ENCODE measurements at regions not wholly inside any gene's neighbourhood (a gene's known extent, or its start where the extent isn't known, plus 50 kb on each side); places are given as distances from the start of the nearest gene placed in this dataset.
A peak's percentile ranks its signal among the peaks of the same experiment; 100 is the strongest.

- DNase-seq (ENCODE audit: low spot score), result no peak
Measured at GRCh38 chr5:97846643-97847042, 663.6 kb upstream of the RIOK2 start.

DNA sequence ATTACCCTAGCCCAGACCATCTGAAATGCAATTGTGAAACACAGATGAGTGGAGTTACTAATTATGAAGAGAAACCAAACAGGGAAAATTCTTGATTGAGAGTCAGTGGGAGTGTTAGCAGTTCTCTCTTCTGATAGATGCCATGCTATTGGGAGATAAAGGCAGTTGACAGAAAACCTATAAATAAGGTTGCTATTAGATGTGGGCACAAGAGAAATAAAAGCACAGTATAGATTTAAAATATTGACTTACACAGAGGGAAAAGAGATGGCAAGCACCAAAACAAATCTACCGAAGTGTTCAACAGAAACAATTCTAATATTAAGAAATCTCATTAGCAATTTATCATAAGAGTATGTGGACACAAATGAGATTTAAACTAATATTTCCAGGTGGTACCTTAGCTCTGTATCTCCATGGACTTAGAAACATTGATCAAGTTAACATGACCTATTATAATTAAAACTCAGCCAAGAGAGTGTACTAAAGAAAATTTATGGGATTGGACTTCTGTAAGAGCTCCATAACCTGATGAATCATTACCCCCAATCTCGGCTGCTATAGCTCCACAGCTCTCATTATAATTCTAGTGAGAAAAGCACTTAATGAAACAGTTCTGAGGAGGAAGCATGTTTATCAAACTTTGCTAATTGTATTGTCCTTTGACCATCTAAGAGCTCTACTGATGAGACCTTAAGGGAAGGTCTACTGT lies 665.0 kb upstream of the RIOK2 start:
- DNase-seq (ENCODE audit: low spot score), result no peak

DNA sequence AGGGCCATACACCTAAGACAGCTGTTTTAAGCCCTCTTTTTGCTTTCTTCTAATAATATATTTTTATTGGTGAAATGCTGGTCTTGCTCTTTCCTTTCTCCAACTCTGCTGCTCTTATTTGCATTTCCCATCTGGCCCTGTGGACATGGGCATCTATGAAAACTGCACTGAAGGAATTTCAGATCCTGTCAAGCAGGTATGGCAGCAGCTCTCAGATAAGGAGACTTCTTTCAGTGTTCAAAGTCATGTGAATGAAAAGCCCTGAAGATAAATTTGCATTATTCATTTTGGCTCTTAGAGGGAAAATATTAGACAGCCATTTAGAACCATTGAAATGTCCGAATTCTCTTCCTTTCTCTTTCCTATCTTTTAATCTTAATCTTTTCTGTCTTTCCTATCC lies 668.0 kb upstream of the RIOK2 start:
- no peak for DNase-seq (ENCODE audit: low spot score)

DNA sequence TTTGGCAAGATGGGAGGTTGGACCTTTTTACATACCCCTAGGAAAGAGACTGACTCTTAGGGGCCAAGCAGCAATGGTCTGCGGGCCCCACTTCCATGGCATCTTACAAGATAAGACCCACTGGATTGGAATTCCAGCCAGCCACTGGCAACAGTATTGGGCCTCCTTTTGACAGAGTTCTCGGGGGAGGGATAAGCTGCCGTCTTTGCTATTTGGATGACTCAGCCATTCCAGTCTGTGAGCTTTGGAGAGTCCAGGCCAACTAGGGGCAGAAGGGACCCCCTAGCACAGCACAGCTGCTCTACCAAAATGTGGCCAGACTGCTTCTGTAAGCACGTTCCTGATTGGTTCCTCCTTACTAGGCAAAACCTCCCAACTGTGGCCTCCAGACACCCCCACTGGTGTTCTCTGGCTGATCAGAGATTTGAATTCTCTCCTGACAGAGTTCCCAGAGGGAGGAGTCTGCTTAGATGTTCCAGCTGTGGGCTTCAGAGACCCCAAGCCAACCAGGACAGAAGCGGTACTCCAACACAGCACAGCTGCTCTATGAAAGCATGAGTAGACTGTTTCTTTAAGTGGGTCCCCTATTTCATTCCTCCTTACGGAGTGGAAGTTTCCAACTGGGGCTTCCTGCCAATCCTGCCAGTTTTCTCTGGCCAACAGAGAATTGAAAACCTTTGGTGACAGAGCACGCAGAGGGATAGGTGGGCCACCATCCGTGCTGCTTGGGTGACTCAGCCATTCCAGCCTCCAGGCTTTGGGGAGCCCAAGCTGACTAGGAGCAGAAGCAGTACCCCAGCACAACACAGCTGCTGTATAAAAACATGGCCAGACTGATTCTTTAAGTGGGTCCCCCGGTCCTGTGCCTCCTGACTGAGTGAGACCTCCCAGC lies 672.1 kb upstream of the RIOK2 start:
- no peak for DNase-seq (ENCODE audit: low spot score)

DNA sequence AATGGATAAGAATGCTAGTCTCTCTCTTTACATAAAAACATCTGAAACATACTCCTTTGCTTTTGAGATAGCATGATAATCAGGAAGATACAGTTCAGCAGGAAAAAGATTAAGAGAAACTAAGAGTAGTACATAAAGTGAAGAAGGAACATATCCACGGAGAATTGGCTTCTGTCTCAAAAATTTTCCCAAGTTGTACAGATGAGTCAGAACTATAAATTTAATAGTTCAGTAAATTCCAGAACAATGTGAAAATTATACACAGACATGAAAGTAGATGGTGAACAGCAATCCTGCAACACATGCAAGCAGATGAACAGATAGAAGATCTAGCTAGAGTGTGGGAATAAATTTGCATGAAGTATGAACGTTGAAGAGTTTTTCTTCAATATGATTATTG lies 691.4 kb upstream of the RIOK2 start:
- no peak for DNase-seq (ENCODE audit: low spot score)

DNA sequence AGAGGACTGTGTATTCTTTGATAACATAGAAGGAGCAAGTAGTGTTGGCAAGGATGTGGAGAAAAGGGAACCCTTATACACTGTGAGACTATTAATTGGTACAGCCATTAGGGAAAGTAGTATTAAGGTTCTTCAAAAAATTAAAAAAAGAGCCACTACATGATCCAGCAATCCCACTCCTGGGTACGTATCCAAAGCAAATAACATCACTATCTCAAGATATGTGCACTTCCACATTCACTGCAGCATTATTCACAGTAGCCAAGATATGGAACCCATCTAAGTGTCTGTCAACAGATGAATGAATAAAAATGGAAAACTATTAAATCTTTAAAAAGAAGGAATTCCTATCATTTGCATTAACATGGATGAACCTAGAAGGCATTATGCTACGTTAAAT lies 693.2 kb upstream of the RIOK2 start:
- no peak for DNase-seq (ENCODE audit: low spot score)

DNA sequence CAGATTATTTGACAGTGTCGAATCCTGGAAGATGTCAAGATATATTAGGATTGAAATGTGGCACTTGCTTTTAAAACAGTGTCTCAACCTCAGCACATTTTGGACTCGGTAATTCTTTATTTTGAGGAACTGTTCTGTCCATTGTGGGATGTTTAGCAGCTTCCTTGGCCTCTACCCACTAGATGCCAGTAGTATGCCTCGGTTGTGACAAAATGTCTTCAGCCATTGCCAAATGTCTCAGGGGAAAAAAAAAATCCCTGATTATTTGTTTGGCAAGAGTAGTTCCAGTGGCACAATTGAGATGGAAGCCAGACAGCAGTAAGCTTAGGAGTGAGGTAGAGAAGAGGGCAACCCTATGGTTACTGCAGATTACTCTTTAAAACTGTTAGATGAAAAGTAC lies 694.5 kb upstream of the RIOK2 start:
- peak; percentile 50 for DNase-seq (ENCODE audit: low spot score)

GRCh38 chr5:97888439-97888838 lies 705.4 kb upstream of the RIOK2 start:
- no peak for DNase-seq (ENCODE audit: low spot score)

GRCh38 chr5:97891971-97892370 lies 708.9 kb upstream of the RIOK2 start:
- no peak for DNase-seq (ENCODE audit: low spot score)

DNA sequence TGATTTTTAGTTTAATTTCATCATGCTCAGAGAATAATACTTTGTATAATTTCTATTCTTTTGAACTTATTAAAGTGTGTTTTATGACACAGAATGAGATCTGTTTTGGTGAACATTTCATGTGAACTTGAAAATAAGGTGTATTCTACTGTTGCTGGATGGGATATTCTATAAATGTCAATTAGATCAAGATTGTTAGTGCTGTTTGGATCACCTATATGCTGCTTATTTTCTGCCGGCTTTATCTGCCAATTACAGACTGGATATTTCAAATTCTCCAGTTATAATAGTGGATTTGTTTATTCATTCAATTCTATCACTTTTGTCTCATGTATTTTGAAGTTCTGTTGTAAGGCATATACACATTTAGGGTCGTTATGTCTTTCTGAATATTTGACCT lies 720.7 kb upstream of the RIOK2 start:
- no peak for DNase-seq (ENCODE audit: low spot score)

GRCh38 chr5:97906135-97906534 lies 723.1 kb upstream of the RIOK2 start:
- DNase-seq (ENCODE audit: low spot score), result no peak

- no peak for DNase-seq (ENCODE audit: low spot score)
Measured at GRCh38 chr5:97907646-97908400, 724.8 kb upstream of the RIOK2 start.

DNA sequence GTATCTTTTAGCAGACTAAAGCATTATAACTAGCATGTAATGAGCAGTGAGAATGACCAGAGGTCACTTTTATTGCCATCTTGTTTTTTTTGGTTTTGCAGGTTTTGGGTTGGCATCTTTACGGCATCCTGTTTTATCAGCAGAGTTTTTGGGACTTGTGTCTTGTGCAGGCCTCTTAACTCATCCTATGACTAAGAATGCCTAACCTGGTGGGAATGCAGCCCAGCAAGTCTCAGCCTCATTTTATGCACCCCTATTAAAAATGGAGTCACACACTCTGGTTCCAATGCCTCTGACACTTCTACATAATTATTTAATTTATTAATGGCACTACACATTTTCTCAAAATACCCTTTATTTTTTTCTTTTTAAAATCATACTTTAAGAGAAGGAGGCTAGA lies 726.5 kb upstream of the RIOK2 start:
- no peak for DNase-seq (ENCODE audit: low spot score)

GRCh38 chr5:97914483-97914882 lies 731.4 kb upstream of the RIOK2 start:
- no peak for DNase-seq (ENCODE audit: low spot score)

- DNase-seq (ENCODE audit: low spot score), result no peak
Measured at GRCh38 chr5:97915106-97915505, 732.1 kb upstream of the RIOK2 start.

- no peak for DNase-seq (ENCODE audit: low spot score)
Measured at GRCh38 chr5:97918057-97918456, 735.0 kb upstream of the RIOK2 start.

- no peak for DNase-seq (ENCODE audit: low spot score)
Measured at GRCh38 chr5:97918620-97919019, 735.6 kb upstream of the RIOK2 start.

DNA sequence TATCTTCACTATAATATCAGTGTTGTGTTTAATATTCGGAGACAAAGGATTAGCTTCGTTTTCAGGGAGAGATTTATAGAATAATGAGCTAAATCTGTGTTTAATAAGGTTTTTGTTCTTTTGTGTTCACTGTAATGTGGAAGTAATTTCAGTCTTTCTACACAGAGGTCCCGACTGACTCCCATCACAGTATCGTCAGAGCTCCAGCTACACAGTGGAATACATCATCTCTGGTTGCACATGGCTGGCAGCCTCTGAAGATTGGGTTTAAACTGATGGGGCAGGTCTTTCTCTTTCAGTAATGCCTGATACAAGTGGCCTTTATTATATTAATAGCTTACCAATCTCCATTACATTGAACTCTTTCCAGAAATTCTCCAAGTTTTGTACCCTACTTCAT lies 736.7 kb upstream of the RIOK2 start:
- no peak for DNase-seq (ENCODE audit: low spot score)

DNA sequence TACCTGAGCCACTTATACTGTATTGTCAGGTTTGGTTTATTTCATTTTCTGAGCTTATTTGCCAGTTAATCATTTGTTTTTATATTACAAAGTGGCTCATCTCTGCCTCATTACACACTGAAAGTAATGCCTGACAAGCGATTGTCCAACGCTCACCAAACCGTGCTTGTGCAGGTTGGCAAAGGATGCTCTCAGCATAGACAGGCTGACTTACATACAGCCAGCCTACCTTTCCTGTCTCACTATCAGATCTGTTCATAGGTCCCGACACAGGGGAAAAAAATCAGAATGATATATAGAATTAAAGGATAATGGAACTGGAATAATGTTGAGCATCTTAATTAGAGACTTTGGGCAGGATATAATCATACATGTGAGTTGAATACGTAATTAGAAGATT lies 739.7 kb upstream of the RIOK2 start:
- DNase-seq (ENCODE audit: low spot score), result no peak

DNA sequence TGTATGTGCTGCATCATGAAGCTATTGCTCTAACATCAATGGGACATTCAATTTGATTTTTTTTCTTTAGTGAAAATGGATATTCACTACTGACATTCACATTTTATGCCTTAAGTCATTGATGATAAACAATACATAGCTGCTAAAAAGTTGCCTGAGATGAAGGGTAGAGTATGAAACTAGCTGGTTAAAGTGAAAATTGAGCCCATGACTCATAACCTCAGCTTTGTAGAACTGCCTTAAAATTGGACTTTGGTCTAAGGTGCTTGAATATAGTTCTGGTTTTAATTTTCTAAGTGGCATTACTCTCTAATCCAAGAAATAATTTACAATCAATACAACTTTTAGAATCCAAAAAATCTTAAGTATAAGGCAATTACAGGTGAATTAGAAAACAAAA lies 740.4 kb upstream of the RIOK2 start:
- no peak for DNase-seq (ENCODE audit: low spot score)

DNA sequence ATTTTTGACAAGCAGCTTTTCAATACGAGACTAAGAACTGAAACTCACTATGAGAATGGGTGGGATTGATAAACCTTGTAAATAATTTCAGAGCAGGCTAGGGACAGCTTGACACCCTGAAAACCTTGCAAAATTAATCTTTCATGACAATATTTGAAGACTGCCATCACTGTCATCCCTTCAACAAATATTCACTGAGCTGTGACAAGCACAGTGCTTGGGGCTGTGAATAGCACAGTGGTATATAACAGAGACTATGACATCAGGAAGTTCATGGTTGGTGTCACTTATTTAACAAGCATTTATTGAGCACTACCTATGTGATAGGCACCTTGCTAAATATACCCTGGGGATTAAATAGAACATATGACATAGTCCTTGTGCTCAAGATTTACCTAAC lies 741.0 kb upstream of the RIOK2 start:
- no peak for DNase-seq (ENCODE audit: low spot score)

DNA sequence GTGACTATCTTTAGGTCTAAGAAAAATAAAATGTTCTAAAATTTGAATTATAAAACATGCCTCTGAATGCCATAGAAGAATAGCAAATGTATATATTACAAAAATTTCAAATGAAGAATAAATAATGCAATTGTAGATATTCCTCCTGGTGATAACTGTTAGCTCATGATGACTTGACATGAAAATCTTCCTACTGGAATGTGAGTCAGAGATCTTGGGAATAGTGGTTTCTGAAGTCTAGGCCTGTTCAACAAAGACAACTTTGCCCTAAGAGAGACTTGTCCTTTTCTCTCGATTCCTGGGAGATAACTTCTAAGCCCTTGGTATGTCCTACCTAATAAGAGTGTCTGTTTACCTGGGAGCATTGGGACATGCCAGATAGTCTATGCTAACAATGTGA lies 746.3 kb upstream of the RIOK2 start:
- no peak for DNase-seq (ENCODE audit: low spot score)

GRCh38 chr5:97931829-97932228 lies 748.8 kb upstream of the RIOK2 start:
- DNase-seq (ENCODE audit: low spot score), result no peak

All from putamen (tissue), 1 donor.